Amygdala (tissue), 56 donors: ENCODE measurements at regions not wholly inside any gene's neighbourhood (a gene's known extent, or its start where the extent isn't known, plus 50 kb on each side); places are given as distances from the start of the nearest gene placed in this dataset.

ENCODE experiments used
- DNase-seq, 56 donors: peaks; one replicate each; lab custom pipeline; 2025; lab: John Stamatoyannopoulos, UW

- DNase-seq: no peak
Measured at GRCh38 chr2:64393383-64394010, 60.5 kb upstream of the LGALSL start.

DNA sequence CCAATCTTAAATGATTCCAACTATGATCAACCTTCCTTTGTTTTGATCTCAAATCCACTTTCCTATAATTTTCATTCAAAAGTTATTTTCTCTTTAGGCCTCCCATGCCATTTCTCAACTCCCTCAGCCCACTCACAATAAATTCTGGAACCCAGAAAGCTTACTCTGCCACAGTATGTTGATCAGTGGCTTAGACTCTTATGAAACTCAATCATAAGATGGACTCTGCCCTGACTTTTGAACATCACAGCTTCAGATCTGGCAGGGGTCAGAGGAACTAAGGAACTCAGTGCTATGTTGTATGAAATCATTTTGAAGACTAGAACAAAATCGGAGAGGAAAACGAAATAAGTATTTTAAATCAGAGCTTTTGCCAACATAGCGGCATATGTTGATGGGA is 59.8 kb upstream of the LGALSL start:
- DNase-seq: no peak

GRCh38 chr2:64396001-64396400 is 58.0 kb upstream of the LGALSL start:
- DNase-seq: no peak

- DNase-seq: no peak
Measured at GRCh38 chr2:64396551-64396950, 57.4 kb upstream of the LGALSL start.

DNA sequence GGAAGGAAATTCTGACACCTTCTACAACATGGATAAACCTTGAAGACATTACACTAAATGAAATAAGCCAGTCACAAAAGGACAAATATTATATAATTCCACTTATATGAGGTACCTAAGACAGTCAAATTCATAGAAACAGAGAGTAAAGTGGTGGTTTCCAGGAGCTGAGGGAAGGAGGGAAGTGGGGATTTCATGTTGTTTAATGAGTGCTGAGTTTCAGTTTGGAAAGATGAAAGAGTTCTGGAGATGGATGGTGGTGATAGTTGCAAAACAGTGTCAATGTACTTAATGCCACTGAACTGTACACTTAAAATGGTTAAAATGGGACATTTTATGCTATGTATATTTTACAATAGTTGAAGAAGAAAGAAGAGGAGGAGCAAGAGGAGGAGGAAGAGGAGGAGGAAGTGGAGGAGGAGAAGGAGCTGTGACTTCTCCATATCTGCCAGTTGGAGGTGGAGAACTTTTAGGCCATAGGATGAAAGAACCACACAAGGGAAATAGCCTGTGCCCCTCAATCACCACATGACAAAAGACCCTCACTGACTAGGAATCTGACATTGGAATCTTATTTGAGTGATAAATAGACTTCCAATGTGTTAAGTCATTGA is 55.3 kb upstream of the LGALSL start:
- no peak for DNase-seq

- DNase-seq: no peak
Measured at GRCh38 chr2:64399521-64399920, 54.4 kb upstream of the LGALSL start.

DNA sequence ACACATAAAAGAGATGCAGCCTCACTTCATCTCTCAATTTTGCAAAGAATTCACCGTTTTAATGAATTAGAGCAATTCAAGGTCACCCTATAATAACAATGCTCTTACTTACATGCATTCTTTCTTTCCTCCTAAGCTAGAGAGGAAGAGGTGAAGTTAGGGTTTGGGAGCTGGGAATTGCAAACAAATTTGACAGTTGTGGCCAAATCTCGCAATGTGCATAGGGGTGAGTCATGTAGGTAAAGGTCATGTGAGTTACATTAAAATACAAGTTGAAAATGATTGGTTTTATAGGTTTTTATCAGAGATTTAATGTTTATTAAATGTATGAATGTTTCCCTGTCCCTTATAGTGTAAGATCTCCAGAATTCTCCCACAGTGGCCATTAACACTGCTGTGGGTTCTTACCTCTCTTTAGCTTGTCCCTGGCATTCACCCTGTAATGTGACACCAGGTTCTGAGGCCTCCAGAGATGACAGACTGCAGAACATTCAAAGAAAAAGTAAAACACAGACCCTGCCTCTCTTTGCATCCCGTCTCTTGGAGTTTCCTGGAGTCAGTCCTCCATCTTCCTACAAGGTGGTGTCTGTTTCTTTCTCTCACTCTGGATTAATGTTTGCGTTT is 53.7 kb upstream of the LGALSL start:
- DNase-seq: no peak

GRCh38 chr2:64400733-64401528 is 53.0 kb upstream of the LGALSL start:
- DNase-seq: no peak

DNA sequence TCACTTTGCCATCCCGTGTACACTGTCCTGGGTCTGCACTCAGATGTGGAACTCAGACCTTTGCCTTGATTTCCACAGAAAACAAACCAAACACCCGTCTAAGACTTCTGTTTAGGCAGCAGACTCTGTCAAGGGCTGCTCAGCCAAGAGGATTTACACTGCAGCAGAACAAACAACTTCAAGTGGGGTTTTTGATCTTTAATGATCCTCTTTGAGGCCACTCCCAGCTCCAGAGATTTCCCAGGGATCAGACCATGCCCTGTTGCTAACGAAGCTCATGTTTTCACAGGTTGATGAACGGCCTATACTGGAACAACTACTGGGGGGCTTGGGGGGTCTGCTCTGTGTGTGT is 52.5 kb upstream of the LGALSL start:
- no peak for DNase-seq

GRCh38 chr2:64402876-64403275 is 51.1 kb upstream of the LGALSL start:
- no peak for DNase-seq

DNA sequence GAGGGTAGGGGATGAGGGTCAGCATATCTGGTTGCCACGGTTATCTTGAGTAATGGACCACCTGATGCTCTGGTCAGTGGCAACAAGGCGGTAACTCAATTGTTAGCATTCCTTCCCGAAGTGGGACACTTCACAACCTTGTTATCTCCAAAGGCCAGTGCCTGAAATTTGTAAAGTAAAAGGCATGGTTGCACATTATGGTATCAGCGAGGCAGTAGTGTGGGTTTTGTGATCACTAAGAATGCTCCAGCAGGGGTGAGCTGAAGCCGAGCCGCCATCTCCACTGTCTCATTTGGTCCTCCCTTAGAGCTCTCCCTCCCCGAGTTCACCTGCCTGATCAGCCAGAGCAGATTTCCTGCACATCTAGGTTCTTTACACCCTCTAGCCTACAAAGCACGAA is 50.5 kb upstream of the LGALSL start:
- no peak for DNase-seq

- peak in 55 of 56 donors; percentile 11 to 96 (median 60) for DNase-seq
Measured at GRCh38 chr2:64404002-64404731, 49.8 kb upstream of the LGALSL start.
